ENCODE measurements at regions not wholly inside any gene's neighbourhood (a gene's known extent, or its start where the extent isn't known, plus 50 kb on each side); places are given as distances from the start of the nearest gene placed in this dataset.

- TF ChIP-seq TAF1 (IDR thresholded peaks at IDR 0.05; ENCODE audit: low read depth) (no peak), REST (IDR thresholded peaks at IDR 0.05; ENCODE audit: low read depth) (no peak), YY1 (IDR thresholded peaks at IDR 0.05; ENCODE audit: low read depth) (no peak), MAX (IDR thresholded peaks at IDR 0.05) (no peak), EP300 (IDR thresholded peaks at IDR 0.05; ENCODE audit: borderline replicate concordance) (no peak), CREB1 (IDR thresholded peaks at IDR 0.05; ENCODE audit: low read depth) (no peak), USF1 (IDR thresholded peaks at IDR 0.05) (no peak), FOXM1 (IDR thresholded peaks at IDR 0.05; ENCODE audit: borderline replicate concordance, low read depth) (no peak), TEAD4 (IDR thresholded peaks at IDR 0.05) (no peak)
These were observed 305.9 kb upstream of the TMEFF2 start for GRCh38 chr2:192500550-192501200.
